HEK293 (cell line): ENCODE measurements at regions not wholly inside any gene's neighbourhood (a gene's known extent, or its start where the extent isn't known, plus 50 kb on each side); places are given as distances from the start of the nearest gene placed in this dataset.

Experiments
- CTCF ChIA-PET: fragments of 350-600 bp; formaldehyde crosslinking; extraction: SDS; loops from one replicate; lab custom pipeline; 2021; ENCODE audit warnings: antibody characterized with exemption; lab: Yijun Ruan, JAX
- POLR2A ChIA-PET: fragments of 300-600 bp; formaldehyde crosslinking; extraction: SDS; loops from one replicate; lab custom pipeline; 2020; ENCODE audit warnings: antibody characterized with exemption, inconsistent platforms; lab: Yijun Ruan, JAX
- H3K27ac ChIP-seq: fragments of 200-500 bp; sonication (Bioruptor generic); 2 replicates; pipeline ENCODE4 v1.5.1; 2014; ENCODE audit warnings: low read depth, low read length, control low read depth, inconsistent platforms; ENCODE audit errors: extremely low read depth
- H3K36me3 ChIP-seq, 2 experiments: fragments of 200-500 bp in 1 of 2; sonication (Bioruptor generic) in 1 of 2; 1 replicate in 1 of 2; 2 replicates in 1 of 2; pipeline ENCODE4 v1.5.1; 2014 to 2017; ENCODE audit warnings: inconsistent platforms in 2 of 2, low read length in 2 of 2; ENCODE audit not compliant: control insufficient read depth in 2 of 2, insufficient read depth in 1 of 2
- H3K4me1 ChIP-seq: fragments of 200-500 bp; sonication (Bioruptor generic); 2 replicates; pipeline ENCODE4 v1.5.1; 2014; ENCODE audit warnings: mild to moderate bottlenecking, low read length, inconsistent platforms; ENCODE audit not compliant: control insufficient read depth, insufficient read depth
- H3K4me3 ChIP-seq: 2 replicates; pipeline ENCODE4 v1.5.1; 2011; ENCODE audit warnings: low read depth, mild to moderate bottlenecking, control low read depth, low read length, moderate library complexity
- H3K9me3 ChIP-seq: fragments of 200-500 bp; sonication (Bioruptor generic); 2 replicates; pipeline ENCODE4 v1.5.1; 2014; ENCODE audit warnings: low read depth, low read length, inconsistent platforms; ENCODE audit not compliant: control insufficient read depth, insufficient read depth
- HOXC10 ChIP-seq: sonication (generic); formaldehyde crosslinking; IDR thresholded peaks from 2 replicates; pipeline ENCODE4 v1.8.1; 2023; ENCODE audit warnings: mild to moderate bottlenecking, missing genetic modification reagents
- INSM2 ChIP-seq: fragments of 450-650 bp; formaldehyde crosslinking; IDR thresholded peaks from 2 replicates; pipeline ENCODE4 v1.5.1; 2016; ENCODE audit warnings: missing biosample characterization, missing genetic modification characterization
- KLF17 ChIP-seq: fragments of 450-650 bp; formaldehyde crosslinking; IDR thresholded peaks from 2 replicates; pipeline ENCODE4 v1.5.1; 2016; ENCODE audit warnings: missing biosample characterization, missing genetic modification characterization
- YY1 ChIP-seq: fragments of 450-650 bp; formaldehyde crosslinking; IDR thresholded peaks from 2 replicates; pipeline ENCODE4 v1.5.1; 2018; ENCODE audit warnings: missing biosample characterization, missing genetic modification characterization
- ZBTB11 ChIP-seq: fragments of 450-650 bp; formaldehyde crosslinking; conservative IDR thresholded peaks from 2 replicates; pipeline ENCODE4 v1.5.1; 2016; ENCODE audit warnings: low read depth, missing biosample characterization, missing genetic modification characterization
- ZBTB6 ChIP-seq: fragments of 450-650 bp; formaldehyde crosslinking; IDR thresholded peaks from 2 replicates; pipeline ENCODE4 v1.5.1; 2017; ENCODE audit warnings: missing biosample characterization, missing genetic modification characterization
- ZFP41 ChIP-seq: fragments of 450-650 bp; formaldehyde crosslinking; IDR thresholded peaks from 2 replicates; pipeline ENCODE4 v1.5.1; 2016; ENCODE audit warnings: missing biosample characterization, missing genetic modification characterization, borderline replicate concordance
- ZFP69B ChIP-seq: fragments of 450-650 bp; formaldehyde crosslinking; IDR thresholded peaks from 2 replicates; pipeline ENCODE4 v1.5.1; 2016; ENCODE audit warnings: missing biosample characterization, missing genetic modification characterization
- ZIC2 ChIP-seq: fragments of 450-650 bp; formaldehyde crosslinking; IDR thresholded peaks from 2 replicates; pipeline ENCODE4 v1.5.1; 2016; ENCODE audit warnings: missing biosample characterization, missing genetic modification characterization
- ZNF2 ChIP-seq: fragments of 450-650 bp; formaldehyde crosslinking; IDR thresholded peaks from 2 replicates; pipeline ENCODE4 v1.5.1; 2016; ENCODE audit warnings: missing biosample characterization, missing genetic modification characterization
- ZNF248 ChIP-seq: fragments of 450-650 bp; formaldehyde crosslinking; IDR thresholded peaks from 2 replicates; pipeline ENCODE4 v1.5.1; 2017; ENCODE audit warnings: missing biosample characterization, missing genetic modification characterization
- ZNF335 ChIP-seq: fragments of 450-650 bp; formaldehyde crosslinking; conservative IDR thresholded peaks from 2 replicates; pipeline ENCODE4 v1.5.1; 2016; ENCODE audit warnings: missing biosample characterization, missing genetic modification characterization
- ZNF362 ChIP-seq: fragments of 450-650 bp; formaldehyde crosslinking; IDR thresholded peaks from 2 replicates; pipeline ENCODE4 v1.5.1; 2016; ENCODE audit warnings: missing biosample characterization, missing genetic modification characterization
- ZNF366 ChIP-seq: fragments of 450-650 bp; formaldehyde crosslinking; conservative IDR thresholded peaks from 2 replicates; pipeline ENCODE4 v1.5.1; 2016; ENCODE audit warnings: missing biosample characterization, missing genetic modification characterization
- ZNF48 ChIP-seq: fragments of 450-650 bp; formaldehyde crosslinking; IDR thresholded peaks from 2 replicates; pipeline ENCODE4 v1.5.1; 2016; ENCODE audit warnings: missing biosample characterization, missing genetic modification characterization
- ZNF561 ChIP-seq: fragments of 450-650 bp; IDR thresholded peaks from 2 replicates; pipeline ENCODE4 v1.5.1; 2018; ENCODE audit warnings: missing biosample characterization, missing genetic modification characterization, borderline replicate concordance
- ZNF658 ChIP-seq: fragments of 450-650 bp; formaldehyde crosslinking; IDR thresholded peaks from 2 replicates; pipeline ENCODE4; 2016; ENCODE audit warnings: missing biosample characterization, missing genetic modification characterization
- ZNF747 ChIP-seq: fragments of 450-650 bp; formaldehyde crosslinking; IDR thresholded peaks from 2 replicates; pipeline ENCODE4 v1.5.1; 2016; ENCODE audit warnings: missing biosample characterization, missing genetic modification characterization
- ZNF76 ChIP-seq: fragments of 450-650 bp; formaldehyde crosslinking; IDR thresholded peaks from 2 replicates; pipeline ENCODE4; 2016; ENCODE audit warnings: low read depth, missing biosample characterization, missing genetic modification characterization, borderline replicate concordance

- no peaks in the 10 kb centered on the region for H3K9me3 ChIP-seq
- no peak overlapping the region for H3K27ac ChIP-seq
- H3K4me1 ChIP-seq: peaks cover 4% of the 10 kb centered on the region; the same call in 1 of the 2 replicates
- ChIA-PET CTCF (no interaction called here), POLR2A (no interaction called here)
- no peaks in the 10 kb centered on the region for H3K36me3 ChIP-seq
- no peak overlapping the region for H3K4me3 ChIP-seq
- TF ChIP-seq ZIC2 (tag by site-specific recombination) (no peak), ZNF362 (tag by site-specific recombination) (no peak), ZNF335 (tag by site-specific recombination) (no peak), ZNF48 (tag by site-specific recombination) (no peak), ZNF248 (tag by site-specific recombination) (no peak), ZFP69B (no peak), HOXC10 (CRISPR knock-in tag) (no peak), ZNF2 (no peak), YY1 (tag by site-specific recombination) (no peak), ZNF658 (tag by site-specific recombination) (no peak), KLF17 (tag by site-specific recombination) (no peak)
Measured at GRCh38 chr2:58649756-58650155, 408.6 kb upstream of the FANCL start.

- POLR2A ChIA-PET: no interaction called here
- Histone ChIP-seq H3K9me3 (no peaks in the 10 kb centered on the region), H3K36me3 (no peaks in the 10 kb centered on the region), H3K27ac (no peak overlapping the region), H3K4me3 (no peak overlapping the region), H3K4me1 (peaks cover 4% of the 10 kb centered on the region; the same call in 1 of the 2 replicates)
- CTCF ChIA-PET: no interaction called here
- no peak for TF ChIP-seq ZNF561 (tag by site-specific recombination)
- no peak for TF ChIP-seq ZFP41 (tag by site-specific recombination)
- TF ChIP-seq ZBTB11 (tag by site-specific recombination): no peak
- no peak for TF ChIP-seq ZBTB6
- TF ChIP-seq ZNF366 (tag by site-specific recombination): no peak
- no peak for TF ChIP-seq ZNF76 (tag by site-specific recombination)
- TF ChIP-seq ZNF747 (tag by site-specific recombination): no peak
- no peak for TF ChIP-seq INSM2 (tag by site-specific recombination)
- TF ChIP-seq, all 188 proteins: peak for 0
Measured at GRCh38 chr2:58645017-58645416, 403.9 kb upstream of the FANCL start.
